Liver (tissue), 8 donors: ENCODE measurements at regions not wholly inside any gene's neighbourhood (a gene's known extent, or its start where the extent isn't known, plus 50 kb on each side); places are given as distances from the start of the nearest gene placed in this dataset.

Source experiments
- DNase-seq: peaks from one replicate; pipeline ENCODE4 v3.0.0-alpha.2; 2017; ENCODE audit warnings: low spot score
- H3K27ac ChIP-seq, 2 donors: one replicate each; pipeline ENCODE4 v1.7.0; 2013; ENCODE audit warnings: inconsistent platforms in 2 of 2, low read length in 2 of 2, control low read depth in 1 of 2, low read depth in 1 of 2, mild to moderate bottlenecking in 1 of 2
- H3K27me3 ChIP-seq, 4 donors: one replicate each; pipeline versions ENCODE4 v1.6.1 to v1.7.0; 2013; ENCODE audit warnings: low read length in 3 of 4, inconsistent platforms in 1 of 4, mild to moderate bottlenecking in 1 of 4, moderate library complexity in 1 of 4; ENCODE audit not compliant: control insufficient read depth in 4 of 4, insufficient read depth in 4 of 4
- H3K36me3 ChIP-seq, 4 donors: one replicate each; pipeline versions ENCODE4 v1.6.1 to v1.7.0; 2013; ENCODE audit warnings: low read length in 3 of 4, mild to moderate bottlenecking in 3 of 4, low read depth in 1 of 4, moderate library complexity in 1 of 4; ENCODE audit not compliant: control insufficient read depth in 4 of 4, insufficient read depth in 3 of 4
- H3K4me1 ChIP-seq, 4 donors: one replicate each; pipeline versions ENCODE4 v1.6.1 to v1.7.0; 2013; ENCODE audit warnings: low read length in 3 of 4, mild to moderate bottlenecking in 3 of 4, moderate library complexity in 1 of 4; ENCODE audit not compliant: control insufficient read depth in 4 of 4, insufficient read depth in 4 of 4
- H3K4me3 ChIP-seq, 3 donors: one replicate each; pipeline versions ENCODE4 v1.6.1 to v1.7.0; 2013; ENCODE audit warnings: low read length in 3 of 3, control low read depth in 1 of 3, low read depth in 1 of 3, mild to moderate bottlenecking in 1 of 3
- H3K9ac ChIP-seq, 2 donors: one replicate each; pipeline ENCODE4 v1.7.0; 2013; ENCODE audit warnings: low read length in 2 of 2, mild to moderate bottlenecking in 2 of 2, moderate library complexity in 2 of 2, control low read depth in 1 of 2, low read depth in 1 of 2
- H3K9me3 ChIP-seq, 4 donors: one replicate each; pipeline versions ENCODE4 v1.6.1 to v1.7.0; 2013; ENCODE audit warnings: low read length in 3 of 4; ENCODE audit not compliant: control insufficient read depth in 4 of 4
- EGR1 ChIP-seq, 2 donors: IDR thresholded peaks; 2 replicates each; pipeline ENCODE4 v1.6.1; 2016 to 2018; ENCODE audit warnings: antibody characterized with exemption in 2 of 2, low read depth in 2 of 2
- FOXA1 ChIP-seq: IDR thresholded peaks from 2 replicates; pipeline ENCODE4 v1.6.1; 2016; ENCODE audit warnings: antibody characterized with exemption
- FOXA2 ChIP-seq: IDR thresholded peaks from 2 replicates; pipeline ENCODE4 v1.6.1; 2016; ENCODE audit warnings: antibody characterized with exemption
- GABPA ChIP-seq, 2 donors: IDR thresholded peaks in 1 of 2; conservative IDR thresholded peaks in 1 of 2; 2 replicates each; pipeline ENCODE4 v1.6.1; 2016; ENCODE audit warnings: antibody characterized with exemption in 2 of 2, mild to moderate bottlenecking in 1 of 2, moderate library complexity in 1 of 2
- HNF4A ChIP-seq, 2 donors: conservative IDR thresholded peaks; 2 replicates each; pipeline ENCODE4 v1.6.1; 2016; ENCODE audit warnings: antibody characterized with exemption in 2 of 2, mild to moderate bottlenecking in 2 of 2
- HNF4G ChIP-seq: IDR thresholded peaks from 2 replicates; pipeline ENCODE4 v1.6.1; 2016; ENCODE audit warnings: antibody characterized with exemption
- JUND ChIP-seq, 2 donors: IDR thresholded peaks; 2 replicates each; pipeline ENCODE4 v1.6.1; 2016; ENCODE audit warnings: antibody characterized with exemption in 2 of 2
- NR2F2 ChIP-seq: IDR thresholded peaks from 2 replicates; pipeline ENCODE4 v1.6.1; 2016; ENCODE audit warnings: antibody characterized with exemption
- RXRA ChIP-seq, 2 donors: IDR thresholded peaks; 2 replicates each; pipeline ENCODE4 v1.6.1; 2017 to 2018; ENCODE audit warnings: antibody characterized with exemption in 2 of 2, mild to moderate bottlenecking in 1 of 2
- SP1 ChIP-seq: IDR thresholded peaks from 2 replicates; pipeline ENCODE4 v1.6.1; 2018; ENCODE audit warnings: antibody characterized with exemption, mild to moderate bottlenecking
- TAF1 ChIP-seq: conservative IDR thresholded peaks from 2 replicates; pipeline ENCODE4 v1.6.1; 2016; ENCODE audit warnings: antibody characterized with exemption, mild to moderate bottlenecking
- YY1 ChIP-seq: IDR thresholded peaks from 2 replicates; pipeline ENCODE4 v1.6.1; 2016; ENCODE audit warnings: antibody characterized with exemption, mild to moderate bottlenecking
- WGBS: extraction: QIAGEN DNeasy Blood & Tissue Kit; methylation state at CpG from one replicate; pipeline ENCODE4 v1.1.7; 2013; 5-methylcytosine and 5-hydroxymethylcytosine counted together
- TF ChIP-seq, protein P1 (sequence below): IDR thresholded peaks from 2 replicates; pipeline ENCODE4 v1.6.1; 2016; ENCODE audit warnings: antibody characterized with exemption
- TF ChIP-seq, protein P2 (sequence below): IDR thresholded peaks from 2 replicates; pipeline ENCODE4 v1.6.1; 2016; ENCODE audit warnings: antibody characterized with exemption, mild to moderate bottlenecking
- TF ChIP-seq, protein P3 (sequence below): fragments of 150-350 bp; IDR thresholded peaks from 2 replicates; pipeline ENCODE4 v1.5.1; 2017; ENCODE audit warnings: improper control_type of control experiment, low read depth, low read length; ENCODE audit not compliant: missing input control
- TF ChIP-seq, protein P4 (sequence below): IDR thresholded peaks from 2 replicates; pipeline ENCODE4 v1.6.1; 2016; ENCODE audit warnings: antibody characterized with exemption
- donor health status: healthy.
- donor health status: healthy.
- donor health status: healthy.
- donor health status: healthy.
- donor health status: healthy.

DNA sequence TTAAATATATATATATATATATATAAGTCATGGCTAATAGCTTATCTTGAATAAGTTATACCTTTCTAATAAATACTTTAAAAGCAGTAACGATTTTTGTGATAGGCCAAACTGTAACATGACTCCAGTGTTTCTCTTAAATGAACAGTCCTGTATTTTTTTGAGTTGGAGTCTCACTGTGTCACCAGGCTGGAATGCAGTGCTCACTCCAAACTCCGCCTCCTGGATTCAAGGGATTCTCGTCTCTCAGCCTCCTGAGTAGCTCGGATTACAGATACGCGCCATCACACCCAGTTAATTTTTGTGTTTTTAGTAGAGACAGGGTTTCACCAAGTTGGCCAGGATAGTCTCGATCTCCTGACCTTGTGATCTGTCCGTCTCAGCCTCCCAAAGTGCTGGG is 814.2 kb upstream of the SLITRK5 start:
- H3K27ac ChIP-seq: no peak overlapping the region
- no peak for DNase-seq
- WGBS: 82% methylated on average over 8 of the region's 8 CpGs
- TF ChIP-seq HNF4A (conservative IDR thresholded peaks at IDR 0.05): no peak
- TF ChIP-seq, protein P1, sequence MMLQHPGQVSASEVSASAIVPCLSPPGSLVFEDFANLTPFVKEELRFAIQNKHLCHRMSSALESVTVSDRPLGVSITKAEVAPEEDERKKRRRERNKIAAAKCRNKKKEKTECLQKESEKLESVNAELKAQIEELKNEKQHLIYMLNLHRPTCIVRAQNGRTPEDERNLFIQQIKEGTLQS: no peak
- no peak for TF ChIP-seq GABPA (IDR thresholded peaks at IDR 0.05 in 1 of 2, conservative IDR thresholded peaks at IDR 0.05 in 1 of 2)
- TF ChIP-seq FOXA1: no peak
- TF ChIP-seq, protein P2, sequence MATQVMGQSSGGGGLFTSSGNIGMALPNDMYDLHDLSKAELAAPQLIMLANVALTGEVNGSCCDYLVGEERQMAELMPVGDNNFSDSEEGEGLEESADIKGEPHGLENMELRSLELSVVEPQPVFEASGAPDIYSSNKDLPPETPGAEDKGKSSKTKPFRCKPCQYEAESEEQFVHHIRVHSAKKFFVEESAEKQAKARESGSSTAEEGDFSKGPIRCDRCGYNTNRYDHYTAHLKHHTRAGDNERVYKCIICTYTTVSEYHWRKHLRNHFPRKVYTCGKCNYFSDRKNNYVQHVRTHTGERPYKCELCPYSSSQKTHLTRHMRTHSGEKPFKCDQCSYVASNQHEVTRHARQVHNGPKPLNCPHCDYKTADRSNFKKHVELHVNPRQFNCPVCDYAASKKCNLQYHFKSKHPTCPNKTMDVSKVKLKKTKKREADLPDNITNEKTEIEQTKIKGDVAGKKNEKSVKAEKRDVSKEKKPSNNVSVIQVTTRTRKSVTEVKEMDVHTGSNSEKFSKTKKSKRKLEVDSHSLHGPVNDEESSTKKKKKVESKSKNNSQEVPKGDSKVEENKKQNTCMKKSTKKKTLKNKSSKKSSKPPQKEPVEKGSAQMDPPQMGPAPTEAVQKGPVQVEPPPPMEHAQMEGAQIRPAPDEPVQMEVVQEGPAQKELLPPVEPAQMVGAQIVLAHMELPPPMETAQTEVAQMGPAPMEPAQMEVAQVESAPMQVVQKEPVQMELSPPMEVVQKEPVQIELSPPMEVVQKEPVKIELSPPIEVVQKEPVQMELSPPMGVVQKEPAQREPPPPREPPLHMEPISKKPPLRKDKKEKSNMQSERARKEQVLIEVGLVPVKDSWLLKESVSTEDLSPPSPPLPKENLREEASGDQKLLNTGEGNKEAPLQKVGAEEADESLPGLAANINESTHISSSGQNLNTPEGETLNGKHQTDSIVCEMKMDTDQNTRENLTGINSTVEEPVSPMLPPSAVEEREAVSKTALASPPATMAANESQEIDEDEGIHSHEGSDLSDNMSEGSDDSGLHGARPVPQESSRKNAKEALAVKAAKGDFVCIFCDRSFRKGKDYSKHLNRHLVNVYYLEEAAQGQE: no peak
- TF ChIP-seq, protein P3, sequence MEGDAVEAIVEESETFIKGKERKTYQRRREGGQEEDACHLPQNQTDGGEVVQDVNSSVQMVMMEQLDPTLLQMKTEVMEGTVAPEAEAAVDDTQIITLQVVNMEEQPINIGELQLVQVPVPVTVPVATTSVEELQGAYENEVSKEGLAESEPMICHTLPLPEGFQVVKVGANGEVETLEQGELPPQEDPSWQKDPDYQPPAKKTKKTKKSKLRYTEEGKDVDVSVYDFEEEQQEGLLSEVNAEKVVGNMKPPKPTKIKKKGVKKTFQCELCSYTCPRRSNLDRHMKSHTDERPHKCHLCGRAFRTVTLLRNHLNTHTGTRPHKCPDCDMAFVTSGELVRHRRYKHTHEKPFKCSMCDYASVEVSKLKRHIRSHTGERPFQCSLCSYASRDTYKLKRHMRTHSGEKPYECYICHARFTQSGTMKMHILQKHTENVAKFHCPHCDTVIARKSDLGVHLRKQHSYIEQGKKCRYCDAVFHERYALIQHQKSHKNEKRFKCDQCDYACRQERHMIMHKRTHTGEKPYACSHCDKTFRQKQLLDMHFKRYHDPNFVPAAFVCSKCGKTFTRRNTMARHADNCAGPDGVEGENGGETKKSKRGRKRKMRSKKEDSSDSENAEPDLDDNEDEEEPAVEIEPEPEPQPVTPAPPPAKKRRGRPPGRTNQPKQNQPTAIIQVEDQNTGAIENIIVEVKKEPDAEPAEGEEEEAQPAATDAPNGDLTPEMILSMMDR: no peak
- TF ChIP-seq NR2F2: no peak
- TF ChIP-seq RXRA (IDR thresholded peaks at IDR 0.05): no peak
- TF ChIP-seq SP1: no peak
- TF ChIP-seq FOXA2: no peak
- TF ChIP-seq EGR1 (IDR thresholded peaks at IDR 0.05; ENCODE audit: low read depth in 2 of 2): no peak
- TF ChIP-seq JUND (IDR thresholded peaks at IDR 0.05): no peak
- no peak for TF ChIP-seq HNF4G
- TF ChIP-seq, protein P4, sequence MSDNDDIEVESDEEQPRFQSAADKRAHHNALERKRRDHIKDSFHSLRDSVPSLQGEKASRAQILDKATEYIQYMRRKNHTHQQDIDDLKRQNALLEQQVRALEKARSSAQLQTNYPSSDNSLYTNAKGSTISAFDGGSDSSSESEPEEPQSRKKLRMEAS: no peak
- H3K9me3 ChIP-seq: no peaks in the 10 kb centered on the region
- H3K36me3 ChIP-seq: no peaks in the 10 kb centered on the region
- no peaks in the 10 kb centered on the region for H3K4me1 ChIP-seq
- no peak overlapping the region for H3K4me3 ChIP-seq
- H3K27me3 ChIP-seq: no peaks in the 10 kb centered on the region
- H3K9ac ChIP-seq: no peak overlapping the region

DNA sequence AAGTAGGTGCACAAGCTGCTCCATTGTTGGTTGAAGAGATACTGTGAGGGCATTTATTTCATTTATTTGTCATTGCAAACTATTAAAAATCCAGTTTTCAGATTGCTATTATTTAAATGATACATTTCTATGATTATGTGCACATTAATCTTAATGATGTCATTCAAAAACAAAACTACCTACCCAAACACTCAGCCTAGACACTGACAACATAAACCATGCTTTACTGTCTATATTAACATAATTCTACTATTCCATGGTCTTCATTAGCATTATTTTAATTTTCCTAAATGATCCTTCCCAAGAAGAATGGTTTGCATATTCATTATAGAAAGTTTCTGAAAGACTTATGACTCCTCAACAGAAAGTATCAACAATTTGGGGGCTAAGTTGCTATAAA is 813.0 kb upstream of the SLITRK5 start:
- no peaks in the 10 kb centered on the region for H3K4me1 ChIP-seq
- TF ChIP-seq GABPA (IDR thresholded peaks at IDR 0.05 in 1 of 2, conservative IDR thresholded peaks at IDR 0.05 in 1 of 2) (no peak), YY1 (no peak), TAF1 (no peak), SP1 (no peak), EGR1 (IDR thresholded peaks at IDR 0.05; ENCODE audit: low read depth in 2 of 2) (no peak), NR2F2 (no peak)
- TF ChIP-seq, protein P2: no peak
- TF ChIP-seq, protein P1: no peak
- TF ChIP-seq, protein P3: no peak

More for the DNA sequence above, 813.0 kb upstream of the SLITRK5 start:
- Histone ChIP-seq H3K27ac (no peak overlapping the region), H3K27me3 (no peaks in the 10 kb centered on the region), H3K9ac (no peak overlapping the region), H3K9me3 (peaks cover 0 to 3% (median 0%) of the 10 kb centered on the region in 4 donors), H3K36me3 (no peaks in the 10 kb centered on the region), H3K4me3 (no peak overlapping the region)
- DNase-seq: no peak
